Hindlimb muscle (tissue), 1 donor: ENCODE measurements at regions not wholly inside any gene's neighbourhood (a gene's known extent, or its start where the extent isn't known, plus 50 kb on each side); places are given as distances from the start of the nearest gene placed in this dataset.
"Not testable (repeated sequence)": the region's sequence is repeated elsewhere in the genome, so short reads cannot be mapped to it uniquely, and the experiment has no call there.

Experiments
- DNase-seq: peaks from one replicate; pipeline ENCODE4 v3.0.0-alpha.2; 2013

DNA sequence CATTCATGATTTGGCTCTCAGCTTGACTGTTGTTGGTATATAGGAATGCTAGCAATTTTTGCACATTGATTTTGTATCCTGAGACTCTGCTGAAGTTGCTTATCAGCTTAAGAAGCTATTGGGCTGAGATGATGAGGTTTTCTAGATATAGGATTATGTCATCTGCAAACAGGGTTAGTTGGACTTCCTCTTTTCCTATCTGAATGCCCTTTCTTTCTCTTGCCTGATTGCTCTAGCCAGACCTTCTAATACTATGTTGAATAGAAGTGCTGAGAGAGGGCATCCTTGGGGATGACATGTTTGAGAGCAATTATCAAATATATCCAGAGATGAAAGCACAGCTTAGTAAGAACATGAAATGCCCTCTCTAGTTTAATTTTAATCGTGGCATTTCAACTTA is 642.4 kb downstream of the NXPH1 start:
- not testable (repeated sequence) for DNase-seq

DNA sequence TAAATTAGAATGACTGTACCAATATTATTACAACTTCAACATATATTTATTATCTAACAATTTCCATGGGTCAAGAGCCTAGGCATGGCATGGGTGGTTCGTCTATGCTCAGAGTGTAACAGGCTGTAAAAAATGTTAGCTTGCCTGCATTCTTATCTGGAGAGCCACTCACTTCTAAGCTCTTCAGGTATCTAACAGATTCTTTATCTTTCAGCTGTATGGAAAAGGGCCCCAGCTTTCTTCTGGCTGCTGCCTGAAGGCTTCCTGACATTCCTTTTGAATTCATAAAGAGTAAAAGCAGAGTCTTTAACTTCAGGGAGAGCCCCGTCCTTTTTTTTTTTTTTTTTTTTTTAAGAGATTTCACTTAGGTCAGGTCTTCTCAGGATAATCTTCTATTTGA is 648.8 kb downstream of the NXPH1 start:
- no peak for DNase-seq

DNA sequence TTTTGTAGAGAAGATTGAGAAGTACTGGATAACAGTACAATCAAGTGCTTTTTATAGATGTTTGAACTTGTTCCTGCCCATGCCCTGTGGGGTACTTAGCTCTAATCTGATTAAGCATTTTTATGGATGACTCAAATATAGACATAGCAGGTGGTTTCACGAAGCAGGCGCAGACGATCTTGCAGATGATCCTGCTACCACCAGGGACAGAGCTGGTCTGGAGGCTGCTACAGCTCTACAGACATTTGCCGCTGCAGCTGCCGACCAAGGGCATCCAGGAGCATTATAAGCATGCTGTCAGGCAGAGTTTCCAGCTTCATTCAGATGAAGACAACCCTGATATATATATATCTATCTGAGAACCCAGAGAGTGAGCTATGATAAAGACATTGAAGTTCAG is 650.4 kb downstream of the NXPH1 start:
- no peak for DNase-seq

DNA sequence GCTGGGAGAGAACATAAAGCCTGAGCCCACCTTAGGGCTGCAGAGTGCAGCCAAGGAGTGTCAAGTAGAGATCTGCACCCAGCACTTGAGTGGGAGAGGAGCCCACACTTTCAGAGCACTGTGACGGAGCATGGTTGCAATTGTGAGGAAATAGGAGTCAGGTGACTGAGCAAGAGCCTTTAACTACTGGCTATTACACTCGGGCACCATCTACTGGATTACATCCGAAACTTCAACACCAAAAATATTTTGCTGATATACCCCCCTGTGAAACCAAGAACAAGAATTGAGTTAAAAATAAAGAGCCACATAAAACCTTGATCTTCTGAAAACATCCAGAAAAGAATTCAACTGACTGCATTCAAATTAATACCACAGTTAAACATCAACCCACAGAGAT is 657.9 kb downstream of the NXPH1 start:
- no peak for DNase-seq

DNA sequence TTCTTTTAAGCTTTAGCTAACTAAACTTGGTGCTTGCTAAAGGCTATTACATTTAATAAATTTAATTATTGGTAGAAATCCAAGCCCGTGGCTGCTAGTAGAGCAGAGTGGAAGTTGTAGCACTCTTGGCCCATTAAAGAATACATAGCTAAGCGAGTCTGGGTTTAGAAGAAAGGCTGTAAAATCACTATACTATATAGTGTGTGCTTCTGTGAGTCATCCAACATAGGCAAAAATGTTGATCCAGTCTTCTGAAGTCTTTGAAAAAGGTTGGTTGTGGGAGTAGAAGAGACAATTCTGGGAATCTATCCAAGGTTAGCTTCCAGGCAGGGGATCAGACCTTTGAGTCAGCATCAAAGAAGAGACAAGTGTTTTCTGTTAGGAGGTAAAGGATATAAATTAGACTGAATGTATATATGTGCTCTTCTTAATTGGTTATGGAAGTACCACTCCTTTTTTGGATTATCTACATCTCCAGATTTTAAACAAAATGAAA is 664.2 kb downstream of the NXPH1 start:
- no peak for DNase-seq

DNA sequence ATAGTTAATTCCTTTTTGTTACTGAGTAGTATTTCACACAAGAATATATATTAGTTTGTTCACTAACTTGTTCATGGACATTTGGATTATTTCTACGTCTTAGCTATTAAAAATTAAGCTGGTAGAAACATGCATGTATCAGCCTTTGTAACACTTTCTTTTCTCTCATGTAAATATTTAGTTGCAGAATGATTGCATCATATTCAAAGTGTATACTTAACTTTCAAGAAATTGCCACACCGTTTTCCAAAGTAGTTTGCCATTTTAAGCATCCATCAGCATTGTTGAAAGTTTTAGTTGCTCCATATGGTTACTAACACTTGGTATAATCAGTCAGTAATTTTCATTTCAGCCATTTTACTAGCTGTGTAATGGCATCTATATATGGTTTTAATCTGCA is 666.9 kb downstream of the NXPH1 start:
- no peak for DNase-seq

DNA sequence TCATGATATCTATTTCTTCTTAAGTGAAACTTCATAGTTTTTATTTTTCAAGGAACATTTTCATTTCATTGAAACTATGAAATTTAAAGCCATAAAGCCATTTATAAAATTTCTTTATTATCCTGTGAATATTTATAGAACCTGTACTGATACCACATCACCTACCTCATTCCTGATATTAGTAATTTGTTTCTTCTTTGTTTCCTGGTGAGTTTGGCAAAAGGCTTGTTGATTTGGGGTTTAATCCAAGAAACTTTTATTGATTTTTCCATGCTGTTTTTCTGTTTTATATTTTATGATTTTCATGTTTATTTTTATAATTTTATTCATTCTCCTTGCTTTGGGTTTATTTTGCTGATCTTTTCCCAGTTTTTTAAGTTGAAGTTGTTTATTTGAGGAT is 669.4 kb downstream of the NXPH1 start:
- DNase-seq = no peak

DNA sequence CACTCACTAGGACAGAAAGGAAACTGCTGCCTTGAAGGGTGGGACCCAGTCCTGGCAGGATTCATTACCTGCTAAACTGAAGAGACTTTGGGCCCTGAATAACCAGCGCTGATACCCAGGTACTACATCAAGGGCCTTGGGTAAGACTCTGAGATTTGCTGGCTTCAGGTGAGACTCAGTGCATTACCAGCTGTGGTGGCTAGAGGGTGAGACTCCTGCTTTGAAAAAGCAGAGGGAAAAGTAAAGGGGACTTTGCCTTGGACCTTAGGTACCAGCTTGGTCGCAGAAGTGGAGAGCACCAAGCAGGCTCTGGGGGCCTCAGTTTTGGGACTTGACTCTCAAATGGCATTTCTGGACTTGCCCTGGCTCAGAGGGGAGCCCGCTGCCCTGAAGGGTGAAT is 673.3 kb downstream of the NXPH1 start:
- no peak for DNase-seq

DNA sequence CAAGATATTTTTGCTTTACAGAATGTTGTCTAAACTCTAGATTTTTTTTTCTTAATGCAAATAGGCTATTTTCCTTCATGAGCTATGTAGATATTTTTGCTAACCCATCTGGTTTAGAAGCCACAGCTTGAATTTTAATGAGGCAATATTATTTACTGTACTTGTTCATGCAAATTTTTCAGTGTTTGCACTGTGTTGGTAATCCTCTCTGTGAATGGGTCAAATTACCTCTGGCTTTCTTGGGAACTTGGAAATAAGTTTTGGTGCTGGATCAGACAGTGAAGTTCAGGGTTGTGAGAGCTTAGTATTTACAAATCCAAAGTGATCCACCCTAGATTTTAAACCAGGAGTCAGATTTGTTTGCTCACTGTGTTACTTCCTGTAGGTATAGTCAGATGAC is 686.9 kb downstream of the NXPH1 start:
- no peak for DNase-seq

DNA sequence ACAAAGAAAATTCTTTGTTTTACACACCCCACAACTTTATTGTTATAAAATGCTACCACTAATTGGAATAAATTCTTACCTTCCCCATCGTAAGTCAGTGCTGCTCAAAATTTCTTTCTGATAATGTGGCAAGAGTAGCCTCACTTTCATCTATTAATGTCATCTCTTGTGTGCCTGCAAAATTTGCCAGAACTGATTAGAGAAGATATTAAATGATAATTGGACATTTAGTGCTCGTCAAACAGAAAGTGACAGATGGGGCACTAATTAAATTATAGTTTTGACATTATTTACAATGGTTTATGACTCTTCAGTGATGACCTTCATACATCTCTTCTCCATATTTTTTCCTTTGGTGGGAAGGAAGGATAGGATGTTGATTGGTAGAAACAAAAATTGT is 690.9 kb downstream of the NXPH1 start:
- DNase-seq = no peak

DNA sequence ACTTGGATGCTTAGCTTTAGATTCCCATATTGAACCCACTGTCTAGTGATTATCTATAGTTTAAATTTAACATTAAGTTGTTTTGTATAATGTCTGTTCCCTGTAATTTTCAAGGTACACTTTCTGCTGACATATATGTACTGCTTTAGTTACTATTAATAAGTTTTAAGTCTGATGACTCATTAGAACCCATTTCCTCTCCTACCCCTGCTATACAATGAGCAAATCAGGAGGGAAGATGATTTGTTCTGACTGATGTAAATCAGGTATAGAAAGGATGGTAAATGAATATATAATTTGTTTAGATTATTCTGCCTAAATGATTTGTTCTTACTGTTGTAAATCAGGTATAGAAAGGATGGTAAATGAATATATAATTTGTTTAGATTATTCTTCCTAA is 691.8 kb downstream of the NXPH1 start:
- no peak for DNase-seq

DNA sequence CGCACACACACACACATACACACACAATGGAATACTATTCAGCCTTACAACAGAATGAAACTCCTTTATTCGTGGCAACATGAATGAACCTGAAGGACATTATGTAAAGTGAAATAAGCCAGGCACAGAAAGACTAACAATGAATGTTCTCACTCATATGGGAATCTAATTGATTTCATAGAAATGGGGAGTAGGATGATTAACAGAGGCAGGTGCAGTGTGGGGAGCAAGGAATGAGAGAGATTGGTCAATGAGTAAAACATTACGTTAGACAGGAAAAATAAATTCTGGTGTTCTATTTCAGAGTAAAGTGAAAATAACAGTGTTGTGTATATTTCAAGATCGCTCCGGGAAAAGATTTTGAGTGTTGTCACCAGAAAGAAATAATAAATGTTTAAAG is 694.5 kb downstream of the NXPH1 start:
- DNase-seq = no peak

DNA sequence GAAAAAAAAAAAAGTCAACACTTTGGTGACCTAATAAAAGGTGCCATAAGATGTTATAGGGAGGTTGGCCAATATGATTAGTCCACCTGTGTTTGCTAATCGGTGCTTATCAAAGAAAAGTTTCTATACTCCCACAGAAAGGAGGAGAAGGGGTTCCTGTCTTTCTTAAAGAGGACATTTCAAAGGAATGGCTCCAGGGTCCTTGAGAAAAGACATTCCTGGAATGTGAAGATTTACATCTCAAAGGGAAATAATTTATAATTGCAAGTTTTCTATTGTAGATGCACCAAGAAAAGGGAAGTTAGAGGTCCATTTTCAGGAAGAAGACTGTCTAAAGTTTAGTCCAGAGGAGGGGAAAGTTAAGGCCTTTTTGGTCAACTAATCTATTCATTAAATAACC is 715.3 kb downstream of the NXPH1 start:
- no peak for DNase-seq

DNA sequence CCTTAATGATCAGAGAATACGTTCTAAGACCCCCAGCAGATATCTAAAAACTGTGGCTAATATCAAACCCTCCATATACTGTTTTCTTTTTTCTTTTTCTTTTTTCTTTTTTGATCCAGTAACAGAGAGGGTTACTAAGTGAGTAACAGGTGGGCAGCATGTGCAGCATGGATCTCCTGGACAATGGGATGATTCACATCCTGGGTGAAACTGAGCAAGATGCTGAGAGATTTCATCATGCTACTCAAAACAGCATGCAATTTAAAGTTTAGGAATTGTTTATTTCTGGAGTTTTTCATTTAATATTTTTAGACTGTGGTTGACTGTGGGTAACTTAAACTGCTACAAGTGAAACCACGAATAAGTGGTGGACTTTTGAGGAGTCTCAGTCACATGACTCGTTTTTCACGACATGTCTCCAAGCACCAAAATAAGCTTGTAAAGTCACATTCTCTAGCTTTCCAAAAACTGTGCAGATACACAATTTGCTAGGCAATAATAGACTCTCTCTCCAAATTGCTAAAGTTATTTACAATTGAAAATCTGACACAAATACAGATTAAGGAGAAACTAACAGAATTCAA is 716.2 kb downstream of the NXPH1 start:
- DNase-seq = no peak

DNA sequence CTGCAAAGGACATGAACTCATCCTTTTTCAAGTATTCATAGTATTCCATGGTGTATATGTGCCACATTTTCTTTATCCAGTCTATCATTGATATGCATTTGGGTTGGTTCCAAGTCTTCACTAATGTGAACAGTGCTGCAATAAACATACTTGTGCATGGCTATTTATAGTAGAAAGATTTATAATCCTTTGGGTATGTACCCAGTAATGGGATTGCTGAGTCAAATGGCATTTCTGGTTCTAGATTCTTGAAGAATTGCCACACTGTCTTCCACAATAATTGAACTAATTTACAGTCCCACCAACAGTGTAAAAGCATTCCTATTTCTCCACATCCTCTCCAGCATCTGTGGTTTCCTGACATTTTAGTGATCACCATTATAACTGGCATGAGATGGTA is 730.3 kb downstream of the NXPH1 start:
- DNase-seq = not testable (repeated sequence)

DNA sequence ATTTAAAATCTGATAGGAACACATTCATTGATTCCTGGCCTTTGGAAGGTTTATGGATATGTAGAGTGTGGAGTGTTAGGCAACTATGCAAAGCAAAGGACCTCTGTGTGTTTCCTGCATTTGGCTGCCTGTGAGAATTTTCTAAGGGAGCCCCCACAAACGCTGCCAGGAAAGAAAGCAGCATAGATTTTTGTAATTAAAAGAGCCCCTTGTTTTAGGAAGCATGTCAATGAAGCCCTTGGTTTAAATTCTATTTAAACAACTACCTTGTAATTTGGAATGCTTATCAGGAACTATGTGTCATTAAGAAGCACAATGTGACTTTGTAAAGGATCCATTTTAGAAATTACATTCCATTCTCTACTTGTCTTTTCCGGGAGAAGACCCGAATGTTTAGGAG is 742.5 kb downstream of the NXPH1 start:
- DNase-seq = no peak

DNA sequence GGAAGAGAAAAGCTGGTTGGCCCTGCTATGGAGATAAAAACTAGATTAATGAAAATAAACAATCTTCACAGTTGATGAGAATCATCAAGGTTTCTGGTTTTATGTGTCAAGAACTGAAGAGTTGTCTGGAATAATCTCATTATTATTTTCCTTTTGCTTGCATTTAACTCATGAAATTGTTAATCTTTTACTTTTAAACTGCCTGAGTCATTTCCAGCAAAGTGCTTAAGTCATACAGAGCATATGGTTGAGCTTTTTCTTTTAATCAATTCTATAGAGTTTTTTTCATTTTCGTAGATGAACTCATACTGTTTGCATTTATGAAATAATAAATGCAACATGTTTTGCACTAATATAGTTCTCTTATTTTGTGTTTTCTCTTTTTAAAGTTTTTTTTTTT is 747.9 kb downstream of the NXPH1 start:
- DNase-seq = no peak

DNA sequence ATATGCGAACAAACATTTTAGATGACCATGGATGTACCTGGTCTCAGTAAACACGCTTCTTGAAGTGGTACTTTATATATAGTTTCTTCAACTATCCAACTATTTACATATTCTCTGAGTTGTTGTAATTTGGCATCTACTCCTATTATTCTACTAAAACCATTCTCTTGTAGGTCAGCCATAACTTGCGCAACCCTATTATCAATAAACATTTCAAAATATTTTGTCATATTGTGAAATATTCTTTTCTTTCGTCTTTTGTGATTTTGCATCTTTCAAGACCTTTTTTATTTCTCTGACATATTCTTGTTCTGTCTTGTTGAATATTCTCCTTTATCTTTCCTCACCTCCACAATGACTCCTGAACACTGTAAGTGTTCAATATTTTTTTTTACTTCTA is 753.3 kb downstream of the NXPH1 start:
- DNase-seq = no peak

DNA sequence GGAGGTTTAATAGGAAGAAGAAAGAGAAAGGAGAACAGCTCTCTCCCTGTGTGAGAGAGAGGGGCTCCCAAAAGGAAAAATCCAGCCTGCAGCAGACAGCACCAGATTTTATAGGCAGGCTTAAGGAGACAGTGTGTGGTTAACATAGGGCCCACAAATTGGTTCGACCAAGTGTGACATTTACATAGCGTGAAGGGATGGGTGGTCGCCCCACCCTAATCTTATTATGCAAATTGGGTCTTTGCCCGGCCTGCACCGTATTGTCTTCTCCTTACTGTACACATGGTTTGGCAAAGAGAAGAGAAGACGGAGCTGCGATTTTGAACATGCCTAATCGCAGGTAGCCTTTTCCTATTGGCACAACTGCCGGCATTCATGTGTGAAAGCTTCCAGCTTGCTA is 756.3 kb downstream of the NXPH1 start:
- no peak for DNase-seq

DNA sequence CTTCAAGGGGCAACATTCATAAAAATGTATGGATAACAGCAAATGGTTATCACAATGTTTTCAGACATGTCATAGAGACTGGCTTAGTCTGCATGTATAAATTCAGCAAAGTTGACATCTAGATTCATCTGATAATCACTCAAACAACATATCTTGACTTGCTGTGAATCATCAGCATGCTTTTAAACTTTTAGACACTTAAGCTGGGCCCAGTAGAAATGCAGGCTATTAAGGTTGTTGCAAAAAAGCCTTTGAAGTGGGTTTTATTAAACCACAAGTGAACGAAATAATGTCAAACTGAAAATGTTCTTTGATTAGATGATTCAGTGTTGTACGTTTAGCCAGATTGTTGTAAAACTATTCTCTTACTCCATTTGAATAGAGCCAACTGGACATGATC is 759.6 kb downstream of the NXPH1 start:
- DNase-seq = no peak

DNA sequence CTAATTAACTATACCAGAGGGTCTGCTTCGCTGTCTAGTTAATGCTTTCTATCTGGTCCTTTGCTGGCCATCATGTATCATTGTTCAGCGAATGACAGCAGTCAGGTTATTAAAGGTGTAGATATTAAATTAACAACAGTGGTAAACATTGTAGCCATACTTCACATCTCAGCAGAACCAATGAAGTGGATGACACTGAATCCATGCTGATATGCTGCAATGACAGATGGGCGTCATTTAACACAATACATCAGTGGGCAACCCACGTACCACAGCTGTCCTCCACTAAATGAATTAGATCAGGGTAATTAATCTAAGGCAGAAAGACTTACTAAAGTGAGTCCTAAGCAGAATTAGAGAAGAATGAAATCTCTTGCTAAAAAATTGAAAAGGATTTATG is 767.2 kb downstream of the NXPH1 start:
- no peak for DNase-seq

DNA sequence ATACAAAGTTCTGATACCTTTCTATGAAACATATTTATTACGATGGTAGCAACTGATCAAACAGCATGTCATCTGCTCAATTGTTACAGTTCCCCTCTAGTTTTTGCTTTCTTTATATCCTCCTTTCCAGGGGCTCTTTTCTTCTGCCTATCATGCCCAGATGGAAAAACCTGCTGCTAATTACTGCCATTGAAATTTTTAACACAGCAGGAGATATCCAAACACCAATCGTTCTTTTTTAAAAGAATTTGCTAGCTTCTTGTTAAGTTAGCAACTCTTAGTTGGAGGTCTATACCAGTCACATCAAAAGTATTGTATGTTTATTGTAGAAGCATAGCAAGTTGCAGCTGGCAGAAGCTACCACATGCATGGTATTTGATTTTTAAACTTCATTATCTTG is 768.5 kb downstream of the NXPH1 start:
- DNase-seq = no peak

DNA sequence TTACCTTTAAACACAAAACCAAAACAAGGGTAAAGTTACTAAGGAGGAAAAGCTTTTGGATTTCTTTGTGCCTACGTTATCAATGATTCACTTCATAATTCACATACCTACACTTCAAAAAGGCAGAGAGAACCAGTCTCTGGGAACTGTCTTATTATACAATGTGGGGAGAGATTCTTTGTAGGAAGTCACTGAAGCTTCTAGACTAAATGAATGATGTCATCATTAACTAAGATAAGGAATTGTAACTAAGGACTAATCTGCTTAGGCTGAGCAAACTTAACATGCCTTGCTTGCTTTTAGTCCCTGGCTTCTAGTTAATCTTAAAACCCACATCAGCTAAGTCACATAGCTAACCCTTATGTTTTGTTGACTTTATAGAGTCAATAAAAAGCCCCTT is 771.2 kb downstream of the NXPH1 start:
- DNase-seq = no peak

DNA sequence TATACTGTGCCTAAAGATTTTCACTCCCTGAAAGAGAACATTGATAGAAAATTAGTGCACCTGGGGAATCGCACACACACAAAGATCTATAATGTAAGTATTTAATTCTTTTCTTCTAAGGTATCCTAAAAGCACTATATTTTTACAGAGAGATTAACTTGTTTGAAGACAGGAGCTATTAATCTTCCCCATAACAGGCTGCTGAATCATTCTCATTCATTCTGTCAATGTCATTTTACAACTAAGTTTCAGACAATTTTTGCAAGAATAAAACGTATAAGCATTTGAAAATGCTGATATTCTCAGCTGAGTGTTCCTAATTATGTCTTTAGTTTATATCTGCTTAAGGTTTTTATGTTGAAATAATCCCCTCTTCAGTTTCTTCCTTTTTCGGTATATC is 776.7 kb downstream of the NXPH1 start:
- no peak for DNase-seq

DNA sequence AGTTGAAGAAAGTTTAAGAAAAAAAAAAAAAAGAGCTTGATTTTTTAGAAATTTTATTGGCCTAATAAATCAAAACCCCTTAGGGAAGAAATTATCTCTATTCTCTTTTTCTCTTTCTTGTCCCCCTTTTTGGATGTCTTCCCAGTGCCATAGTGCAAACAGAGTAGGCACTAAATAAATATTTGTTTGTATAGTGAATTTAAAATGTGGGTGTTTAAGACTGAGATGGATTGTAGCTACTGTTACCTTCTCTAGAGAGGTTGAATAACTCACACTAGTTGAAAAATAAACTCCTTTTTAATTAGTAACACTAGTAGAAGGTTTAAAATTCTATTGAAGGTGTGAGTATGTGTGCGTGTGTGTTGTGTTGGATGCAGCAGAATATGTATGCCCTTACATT is 783.8 kb downstream of the NXPH1 start:
- DNase-seq = no peak

DNA sequence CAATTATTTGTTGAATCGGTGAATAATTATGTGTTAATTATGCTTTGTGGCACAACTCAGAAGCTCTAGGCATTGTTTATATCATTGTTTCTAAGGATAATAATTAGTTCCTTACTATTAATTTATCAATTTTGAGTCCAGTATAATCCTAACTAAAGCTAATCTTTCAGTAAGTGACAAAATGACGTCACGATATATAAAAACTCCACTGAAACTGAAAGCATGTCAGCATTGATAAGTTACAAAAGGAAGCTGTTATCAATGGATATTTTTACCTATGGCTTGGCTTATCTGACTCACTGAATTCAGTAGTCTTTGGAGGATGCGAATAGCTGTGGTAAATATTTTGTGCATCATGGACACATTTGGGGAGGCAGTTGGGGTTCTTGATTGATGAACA is 793.1 kb downstream of the NXPH1 start:
- no peak for DNase-seq
